HG02571 (cell line): ENCODE measurements at regions not wholly inside any gene's neighbourhood (a gene's known extent, or its start where the extent isn't known, plus 50 kb on each side); places are given as distances from the start of the nearest gene placed in this dataset.

Source experiments
- ATAC-seq: cut with Tn5 transposase; IDR thresholded peaks from one replicate; pipeline ENCODE4 v1.9.1; 2021; ENCODE audit warnings: mild to moderate bottlenecking, moderate library complexity; ENCODE audit not compliant: unreplicated experiment

GRCh38 chr2:120439637-120440384 is 93.9 kb downstream of the INHBB start:
- no peak for ATAC-seq

GRCh38 chr2:120440521-120441350 is 94.8 kb downstream of the INHBB start:
- no peak for ATAC-seq

DNA sequence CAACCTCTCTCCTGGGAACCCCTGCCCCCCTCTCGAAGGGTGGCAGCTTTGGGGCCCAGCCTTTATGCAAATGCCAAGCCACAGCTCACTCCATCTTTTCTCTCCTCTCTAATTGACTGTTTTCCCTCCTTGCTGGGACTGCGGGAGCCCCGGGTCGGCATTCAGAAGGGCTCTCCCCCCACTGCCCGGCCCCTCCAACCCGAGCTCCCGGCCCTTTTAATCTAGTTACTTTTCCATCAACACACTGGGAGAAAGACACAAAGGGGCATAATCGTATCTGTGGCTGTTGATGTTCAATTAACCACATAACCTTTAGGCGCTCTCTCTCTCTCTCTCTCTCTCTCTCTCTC is 95.4 kb downstream of the INHBB start:
- ATAC-seq, result no peak

GRCh38 chr2:120441744-120442471 is 96.0 kb downstream of the INHBB start:
- no peak for ATAC-seq

DNA sequence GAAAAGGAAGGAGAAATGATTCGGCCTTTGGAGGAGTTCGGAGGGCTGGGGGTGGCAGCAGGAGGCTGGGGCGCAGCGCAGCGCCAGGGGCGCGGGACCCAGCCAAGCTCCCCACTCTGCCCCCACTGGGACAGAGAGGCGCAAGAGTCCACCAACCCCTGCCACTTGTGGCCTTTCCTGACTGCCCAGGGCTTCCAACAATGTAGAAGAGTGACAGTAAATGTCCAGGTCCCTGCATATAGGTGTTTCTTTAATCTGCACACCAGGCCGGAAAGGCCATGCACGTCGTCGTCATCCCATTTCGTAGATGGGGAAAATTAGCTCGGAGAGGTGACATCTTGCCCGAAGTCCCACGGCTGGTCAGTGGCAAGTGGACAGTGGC is 96.6 kb downstream of the INHBB start:
- ATAC-seq, result no peak

- ATAC-seq, result no peak
Observed at GRCh38 chr2:120442923-120443571, 97.1 kb downstream of the INHBB start.

DNA sequence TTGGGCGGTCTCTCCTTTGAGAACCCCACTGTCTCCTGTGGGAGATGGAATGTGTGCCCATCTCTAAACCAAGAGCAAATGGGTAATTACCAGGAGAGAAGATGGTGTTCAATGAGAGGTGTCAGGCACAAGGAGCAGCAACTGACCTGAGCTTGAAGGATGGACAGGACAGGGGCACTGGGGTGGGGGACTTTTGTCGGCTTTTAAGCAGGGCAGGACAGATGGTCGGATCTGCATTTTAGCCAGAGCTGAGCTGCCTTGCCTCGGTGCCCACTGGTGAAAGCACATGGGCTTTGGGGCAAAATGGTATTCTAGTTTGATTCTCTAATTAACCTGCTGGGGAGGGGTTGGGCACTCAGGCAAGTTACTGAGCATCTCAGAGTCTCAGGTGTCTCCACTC is 98.0 kb downstream of the INHBB start:
- no peak for ATAC-seq

GRCh38 chr2:120444691-120445240 is 98.8 kb downstream of the INHBB start:
- ATAC-seq, result no peak

- no peak for ATAC-seq
Observed at GRCh38 chr2:120445449-120446143, 99.7 kb downstream of the INHBB start.

- no peak for ATAC-seq
Observed at GRCh38 chr2:120446236-120447126, 100.5 kb downstream of the INHBB start.

- no peak for ATAC-seq
Observed at GRCh38 chr2:120447127-120447785, 101.3 kb downstream of the INHBB start.

DNA sequence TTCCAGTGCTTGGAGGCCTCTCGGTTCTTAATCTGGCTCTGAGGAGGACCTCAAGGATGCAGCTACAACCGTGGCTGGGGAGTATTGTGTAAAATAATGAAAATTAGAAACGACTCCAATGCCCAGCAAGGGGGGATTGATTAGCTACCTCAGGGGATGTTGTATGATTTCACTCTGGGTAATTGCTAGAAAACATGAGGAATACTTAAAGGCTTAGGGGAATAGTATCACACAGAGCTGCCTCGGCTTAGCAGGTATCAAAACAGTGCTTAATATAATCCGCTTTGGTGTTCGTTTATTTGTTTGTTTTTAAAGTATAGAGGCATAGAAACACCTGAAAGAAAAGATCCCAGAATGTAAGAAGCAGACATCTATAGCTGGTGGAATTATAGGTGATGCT is 102.5 kb downstream of the INHBB start:
- no peak for ATAC-seq

DNA sequence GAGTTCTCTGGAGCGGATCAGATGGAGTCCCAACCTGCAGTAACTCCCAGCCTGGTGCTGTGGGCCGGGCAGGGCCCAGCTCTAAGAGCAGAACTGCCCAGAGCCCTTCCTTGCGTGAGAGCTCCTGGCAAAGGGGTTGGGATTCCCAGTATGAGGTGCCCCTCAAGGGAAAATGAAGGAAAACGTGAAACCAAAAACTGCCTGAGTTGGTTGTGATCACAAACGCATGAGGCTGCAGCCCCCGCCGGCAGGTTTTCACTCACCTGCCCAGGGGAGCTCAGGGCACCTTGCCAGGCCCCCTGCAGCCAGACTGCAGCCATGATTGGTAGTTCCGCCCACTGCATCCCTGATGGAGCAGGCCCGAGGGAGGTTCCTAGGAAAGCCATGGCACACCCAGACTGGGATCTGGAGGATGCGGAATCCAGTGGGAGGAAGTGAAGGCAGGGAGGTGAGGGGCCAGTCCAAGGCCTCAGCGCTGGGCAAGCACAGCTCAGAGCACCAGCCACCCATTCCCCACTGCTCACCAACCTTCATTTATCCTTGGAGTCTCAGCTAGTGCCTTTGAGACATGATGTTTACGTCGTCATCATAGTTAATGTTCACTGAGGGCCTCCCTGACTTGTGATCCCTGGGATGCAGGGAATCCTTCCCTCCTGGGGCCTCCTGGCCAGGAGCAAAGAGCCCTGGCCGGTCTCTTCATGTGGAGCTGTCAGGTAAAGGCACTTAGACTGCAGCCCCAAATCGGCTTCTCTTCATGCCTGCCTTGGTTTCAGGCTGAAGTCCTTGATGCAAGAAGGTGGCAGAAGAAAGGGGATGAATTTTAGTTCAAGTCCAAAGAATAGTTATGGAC is 103.2 kb downstream of the INHBB start:
- no peak for ATAC-seq

DNA sequence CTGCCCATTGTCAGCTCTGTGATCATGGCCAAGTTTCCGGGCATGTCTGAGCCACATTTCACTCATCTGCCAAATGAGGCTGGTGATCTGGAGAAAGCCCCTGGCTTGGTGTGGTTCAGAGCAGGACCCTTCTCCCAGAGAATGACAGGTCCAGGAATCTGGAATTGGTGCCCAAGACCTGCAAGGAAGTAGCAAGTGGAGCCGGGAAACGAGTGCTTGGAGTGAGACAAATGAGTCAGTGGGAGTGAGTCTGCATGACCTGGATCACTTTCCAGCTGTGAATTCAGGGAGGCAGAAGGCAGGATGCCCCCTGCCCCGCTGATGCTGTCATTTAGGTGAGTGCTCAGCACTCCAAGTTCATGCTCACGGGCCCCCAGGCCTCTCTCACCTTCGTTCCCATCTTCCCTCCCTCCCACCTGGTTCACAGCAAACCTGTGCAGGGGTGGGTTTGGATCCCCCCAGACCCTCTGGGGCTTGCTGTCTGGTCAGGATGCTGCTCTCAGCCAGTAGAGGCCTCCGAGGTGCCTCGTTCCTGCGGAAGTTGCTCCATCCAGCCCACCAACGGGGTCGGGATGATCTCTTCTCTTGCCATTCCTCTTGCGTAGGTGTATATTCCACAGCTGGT is 104.4 kb downstream of the INHBB start:
- ATAC-seq, result no peak

DNA sequence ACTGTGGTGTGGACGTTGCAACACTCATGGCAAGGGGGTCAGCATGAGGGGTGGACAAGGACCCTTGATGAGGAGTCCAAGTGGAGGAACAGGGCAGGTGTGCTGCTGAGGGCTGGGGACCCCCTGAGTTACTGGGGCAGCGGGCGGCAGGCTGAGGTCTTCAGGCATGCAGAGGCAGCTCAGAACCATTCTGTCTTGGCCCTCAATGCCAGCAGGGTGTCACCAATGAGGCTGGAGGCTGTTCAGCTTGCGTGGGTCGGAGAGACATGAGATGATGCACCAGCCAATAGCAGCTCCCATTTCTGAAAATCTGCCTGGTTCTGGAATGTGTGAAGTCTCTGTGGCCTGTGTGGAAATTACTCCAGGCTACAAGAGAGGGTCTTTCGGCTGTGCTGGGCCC is 105.4 kb downstream of the INHBB start:
- ATAC-seq, result no peak

DNA sequence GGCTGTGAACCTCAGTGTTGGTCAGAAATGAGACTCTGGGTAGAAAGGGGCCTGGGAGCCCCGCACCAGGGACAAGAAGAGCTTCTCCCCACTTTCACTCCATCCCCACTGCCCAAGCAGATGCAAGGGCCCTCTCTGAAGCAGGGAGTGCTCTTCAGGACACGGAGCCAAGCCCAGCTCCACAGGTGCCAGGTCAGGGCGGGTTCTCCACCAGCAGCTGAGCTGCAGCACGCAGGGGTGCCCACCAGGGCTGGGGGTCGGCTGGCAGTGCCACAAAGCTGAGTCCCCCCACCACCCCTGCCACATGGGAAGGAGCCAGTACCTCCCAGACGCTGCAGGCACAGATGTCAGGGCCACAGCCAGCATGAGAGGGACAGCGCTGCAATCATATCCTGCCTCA is 106.2 kb downstream of the INHBB start:
- no peak for ATAC-seq

- ATAC-seq, result no peak
Observed at GRCh38 chr2:120452945-120453634, 107.2 kb downstream of the INHBB start.
